ENCODE measurements at regions not wholly inside any gene's neighbourhood (a gene's known extent, or its start where the extent isn't known, plus 50 kb on each side); places are given as distances from the start of the nearest gene placed in this dataset.
"Not testable (repeated sequence)": the region's sequence is repeated elsewhere in the genome, so short reads cannot be mapped to it uniquely, and the experiment has no call there.

DNA sequence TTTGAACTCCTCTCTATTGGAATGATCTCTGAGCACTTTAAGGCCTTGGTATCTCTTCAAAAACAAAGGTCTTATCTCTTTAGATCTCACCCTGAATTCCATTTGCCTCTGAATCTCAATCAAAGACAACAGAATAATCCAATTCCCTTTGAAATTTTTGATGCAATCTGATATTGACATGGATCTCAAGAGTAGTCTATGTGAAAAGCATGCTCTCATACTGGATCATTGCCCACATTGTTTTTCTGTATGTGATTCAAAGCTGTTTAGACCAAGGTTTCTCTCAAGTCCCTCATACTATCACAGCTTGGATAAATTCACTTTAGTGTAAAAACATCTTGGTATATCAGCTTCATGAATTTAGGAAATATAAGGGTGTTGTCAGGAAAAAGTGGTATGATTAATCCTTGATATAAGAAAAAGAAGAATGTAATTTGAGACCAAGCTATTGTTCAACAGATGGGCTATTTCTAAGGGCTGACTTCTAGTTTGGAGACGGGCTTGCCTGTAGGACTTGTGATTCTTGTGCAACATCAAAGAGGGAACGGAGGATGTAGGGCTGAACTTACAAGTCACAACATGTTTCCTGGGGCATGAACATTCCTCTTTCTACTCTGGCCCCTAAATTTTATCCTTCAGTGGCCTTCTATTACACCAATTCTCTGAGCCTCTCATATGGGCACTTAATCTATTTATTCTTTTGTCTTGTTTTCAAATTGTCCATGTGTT, 77.9 kb upstream of the CITED2 start:
- peak in 1 of 2 donors; percentile 73 for DNase-seq (ENCODE audit: low read depth in 2 of 2)

DNA sequence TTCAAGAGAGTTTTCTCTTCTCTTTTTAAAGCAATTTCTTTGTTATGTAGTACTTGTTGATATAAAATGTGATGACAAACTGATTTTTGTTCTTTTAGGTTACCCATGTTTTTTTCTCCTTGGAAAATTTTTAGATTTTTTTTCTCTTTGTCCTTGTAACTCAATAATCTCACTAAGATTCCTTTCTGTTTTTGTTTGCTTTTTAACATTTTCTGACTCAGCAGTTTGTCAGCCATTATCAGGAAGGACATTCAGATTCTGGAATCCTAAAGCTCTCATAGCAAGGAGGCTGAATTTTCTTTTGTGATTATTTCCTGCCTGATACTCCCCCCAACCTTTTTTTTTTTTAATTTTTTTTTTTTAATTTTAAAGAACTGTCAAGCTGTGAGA, 75.2 kb upstream of the CITED2 start:
- peak in 1 of 2 donors; percentile 49 for DNase-seq (ENCODE audit: low read depth in 2 of 2)

DNA sequence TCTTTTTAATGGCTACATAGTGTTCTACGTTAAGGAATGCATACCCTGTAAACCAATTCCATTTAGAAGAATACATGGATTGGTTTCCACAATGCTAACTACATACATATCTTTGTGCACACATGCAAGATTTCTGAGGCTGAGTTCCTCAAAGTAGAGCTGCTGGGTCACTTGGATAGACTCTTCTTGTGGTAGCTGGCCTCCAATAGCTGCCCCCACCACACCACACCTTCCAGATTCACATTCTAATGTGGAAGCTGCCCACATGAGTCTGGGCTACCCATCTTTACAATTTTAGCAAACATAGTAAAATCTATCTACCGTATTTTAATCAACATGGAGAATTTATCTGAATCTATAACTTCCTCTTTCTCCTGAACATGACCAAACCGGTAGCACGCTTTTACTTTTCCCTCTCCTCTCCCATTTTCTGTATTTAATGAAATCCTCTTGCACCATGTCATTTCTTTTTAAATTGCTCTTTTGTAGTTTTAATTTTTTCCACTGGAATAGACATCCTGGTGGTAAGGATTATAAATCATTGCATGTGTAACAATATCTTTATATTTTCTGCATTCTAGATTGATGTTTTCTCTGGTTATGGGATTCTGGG, 74.7 kb upstream of the CITED2 start:
- DNase-seq (ENCODE audit: low read depth in 2 of 2): no peak

DNA sequence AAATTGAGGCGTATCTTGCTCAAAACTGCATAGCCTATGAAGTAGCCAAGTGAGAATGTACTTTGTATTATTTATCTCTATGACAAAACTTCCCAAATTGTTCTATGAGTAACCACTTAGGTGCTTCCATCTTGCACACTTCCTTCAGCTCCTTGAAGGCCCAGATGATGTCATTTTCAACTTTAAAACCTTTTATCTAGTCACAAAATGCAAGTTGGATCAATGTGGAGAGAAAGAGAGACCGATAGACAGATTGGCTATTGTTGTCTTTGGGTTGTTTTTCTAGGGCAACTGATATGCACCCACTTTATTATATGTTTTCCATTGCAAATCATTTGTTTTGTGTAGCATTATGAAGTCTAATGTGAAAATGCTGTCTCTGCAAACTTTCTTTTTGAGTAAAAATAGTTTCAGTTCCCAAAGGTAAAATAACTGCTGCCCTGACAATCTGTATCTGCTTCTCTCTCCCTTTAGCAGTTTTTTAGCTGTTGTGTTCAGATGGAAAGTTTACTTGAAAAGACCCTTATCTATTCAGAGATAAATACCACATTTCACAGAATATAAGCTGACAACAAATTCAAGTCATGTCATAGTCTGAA, 73.7 kb upstream of the CITED2 start:
- DNase-seq (ENCODE audit: low read depth in 2 of 2): peak in 1 of 2 donors; percentile 47

DNA sequence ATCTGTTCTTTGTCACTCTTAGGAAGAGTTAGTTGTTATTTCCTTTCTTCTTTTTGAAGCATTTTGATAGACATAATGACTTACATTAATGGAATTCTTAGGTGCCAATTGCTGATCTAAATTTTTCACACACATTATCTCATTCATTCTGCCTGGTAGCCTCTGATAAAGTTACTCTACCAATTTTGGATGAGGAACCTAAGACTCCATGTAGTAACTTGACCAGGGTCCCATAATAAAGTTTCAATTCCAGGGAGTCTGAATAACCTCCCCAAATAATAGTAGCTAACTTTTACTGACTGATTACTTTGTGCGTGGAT, 73.2 kb upstream of the CITED2 start:
- no peak for DNase-seq (ENCODE audit: low read depth in 2 of 2)

DNA sequence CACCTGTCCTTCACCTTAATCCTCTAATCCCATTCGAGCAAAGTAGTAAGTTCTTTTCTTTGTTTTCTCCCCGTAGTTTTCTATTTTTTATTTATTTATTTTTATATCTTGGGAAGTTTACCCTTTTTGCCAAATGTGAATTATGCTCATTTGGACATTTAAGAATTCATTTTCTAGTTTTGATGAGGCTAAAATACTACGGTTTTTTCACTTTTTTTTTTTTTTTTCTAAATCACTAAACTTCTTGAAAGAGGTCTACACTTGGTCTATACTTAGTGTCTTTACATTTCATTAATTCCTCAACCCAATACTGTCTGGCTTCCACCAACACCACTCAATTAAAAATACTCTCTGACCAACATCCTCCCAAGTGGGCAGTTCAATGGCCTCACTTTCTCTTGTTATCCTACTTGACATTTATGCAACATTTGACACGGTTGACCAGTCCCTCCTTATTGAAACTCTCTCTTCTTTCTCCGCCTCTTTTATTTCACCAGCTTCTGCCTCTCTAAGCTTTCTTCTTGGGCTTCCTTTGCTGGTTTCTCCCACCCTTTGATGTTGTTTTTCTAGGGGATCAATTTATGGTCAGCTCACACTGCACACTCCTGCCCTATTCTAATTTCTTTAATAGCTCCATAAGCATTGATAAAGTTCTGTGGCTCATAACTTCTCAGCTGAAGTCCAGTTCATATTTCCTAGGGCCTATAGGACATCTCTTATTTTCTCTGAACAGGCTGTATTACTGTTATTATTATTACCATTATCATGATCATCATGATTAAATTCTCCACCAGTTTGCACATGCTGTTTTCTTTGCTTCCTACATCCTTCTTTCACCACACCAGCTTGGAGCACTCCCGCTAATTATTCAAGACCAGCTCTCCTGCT, 72.6 kb upstream of the CITED2 start:
- DNase-seq (ENCODE audit: low read depth in 2 of 2): no peak

DNA sequence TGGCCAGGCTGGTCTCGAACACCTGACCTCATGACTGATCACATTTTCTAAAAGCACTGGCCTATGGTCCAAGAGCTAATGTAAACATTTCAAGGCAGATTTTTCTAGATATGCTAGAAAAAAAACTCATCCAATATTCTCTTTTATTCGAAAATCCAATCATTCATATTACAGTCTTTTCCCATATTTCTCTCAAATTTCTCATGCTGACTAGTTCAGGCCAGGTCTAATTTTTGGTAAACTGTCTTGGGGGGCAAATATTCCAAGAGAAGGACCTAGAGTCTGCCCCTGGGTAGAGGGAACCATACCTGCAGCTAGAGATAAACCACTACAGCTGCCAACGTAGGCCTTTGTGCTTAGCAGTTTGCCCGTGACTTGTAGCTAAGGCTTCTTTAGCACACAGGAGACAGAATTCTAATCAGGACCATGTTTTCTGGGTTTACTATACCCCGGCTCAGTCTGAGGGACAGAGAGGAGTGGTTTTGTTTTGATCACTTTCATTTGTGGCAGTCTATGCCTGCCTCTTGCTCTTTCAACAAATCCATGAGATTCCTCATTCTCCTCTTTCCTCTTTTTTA, 71.8 kb upstream of the CITED2 start:
- no peak for DNase-seq (ENCODE audit: low read depth in 2 of 2)

DNA sequence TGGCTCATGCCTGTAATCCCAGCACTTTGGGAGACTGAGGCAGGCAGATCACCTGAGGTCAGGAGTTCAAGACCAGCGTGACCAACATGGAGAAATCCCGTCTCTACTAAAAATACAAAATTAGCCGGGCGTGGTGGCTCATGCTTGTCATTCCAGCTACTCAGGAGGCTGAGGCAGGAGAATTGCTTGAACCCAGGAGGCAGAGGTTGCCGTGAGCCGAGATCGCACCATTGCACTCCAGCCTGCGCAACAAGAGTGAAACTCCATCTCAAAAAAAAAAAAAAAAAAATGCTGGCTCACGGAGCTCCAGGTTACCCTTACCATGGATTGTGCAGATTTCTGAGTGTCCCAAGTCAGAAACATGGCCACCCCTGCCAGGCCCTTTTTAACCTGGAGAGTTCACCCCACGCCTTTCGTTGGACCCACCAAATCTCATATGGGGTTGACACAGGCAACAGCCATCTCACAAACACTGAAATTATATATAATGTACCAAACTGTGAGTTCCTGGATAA, 69.9 kb upstream of the CITED2 start:
- not testable (repeated sequence) for DNase-seq (ENCODE audit: low read depth in 2 of 2)

DNA sequence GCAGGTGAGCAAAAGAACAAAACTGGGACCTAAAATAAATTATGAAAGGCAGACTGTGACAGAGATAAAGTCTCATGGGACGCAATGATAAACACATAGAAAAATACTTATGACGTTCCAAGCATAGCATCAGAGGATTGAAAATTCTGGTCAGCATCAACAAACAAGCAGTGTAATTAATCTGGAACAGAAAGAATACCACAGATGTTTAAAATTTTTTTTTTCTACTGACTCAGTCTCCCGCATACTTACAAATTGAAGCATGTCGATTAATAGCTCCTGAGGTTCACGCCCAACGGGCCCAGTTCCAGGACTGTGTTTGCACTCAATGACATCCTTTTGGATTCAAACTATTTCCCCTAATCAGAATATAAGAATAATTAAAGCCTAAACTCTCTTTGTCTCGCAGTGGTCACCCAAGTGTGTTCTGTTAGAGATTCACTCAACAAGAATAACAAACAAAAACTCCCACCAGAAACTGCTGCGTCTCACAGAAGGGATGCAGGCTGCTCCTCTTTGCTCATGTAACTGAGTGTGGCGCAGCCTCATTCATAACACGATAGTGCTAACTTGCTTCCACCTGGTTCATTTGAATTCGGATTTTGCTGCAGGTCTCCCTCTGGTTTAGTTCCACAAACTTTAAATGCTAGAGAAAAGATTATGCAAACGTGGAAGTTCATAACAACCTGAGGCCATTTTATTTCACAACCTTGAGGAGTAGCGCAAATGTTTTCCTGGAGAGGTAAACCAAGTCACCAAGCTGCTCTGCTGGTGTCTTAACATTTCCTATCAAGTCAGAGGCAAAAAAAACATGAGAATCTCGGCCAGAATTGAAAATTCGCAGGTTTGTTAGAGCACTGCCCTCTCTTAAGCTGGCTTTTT, 69.0 kb upstream of the CITED2 start:
- DNase-seq (ENCODE audit: low read depth in 2 of 2): no peak

DNA sequence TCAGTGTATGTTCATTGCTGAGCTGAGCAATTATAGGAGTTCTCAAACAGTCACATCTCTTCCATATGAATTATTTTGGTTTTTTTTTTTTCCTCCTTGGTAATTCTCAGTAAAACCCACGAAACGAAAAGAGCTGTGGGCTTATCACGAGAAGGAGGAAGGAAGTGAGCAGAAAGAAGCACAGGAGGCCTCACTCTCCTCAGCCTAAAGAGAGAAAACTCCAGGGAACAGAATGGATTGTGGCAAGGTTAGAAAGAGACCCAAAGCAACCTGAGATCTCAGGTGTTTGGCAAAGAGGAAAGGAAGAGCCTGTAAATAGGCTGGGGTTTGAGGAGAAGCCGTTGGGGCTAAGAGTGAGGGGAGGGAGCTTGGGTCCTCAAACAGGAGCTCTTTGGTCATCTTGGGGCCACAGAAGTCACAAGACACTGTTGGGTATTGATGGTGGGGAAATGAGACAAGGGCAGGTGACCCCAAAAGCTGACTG, 67.8 kb upstream of the CITED2 start:
- DNase-seq (ENCODE audit: low read depth in 2 of 2): no peak

DNA sequence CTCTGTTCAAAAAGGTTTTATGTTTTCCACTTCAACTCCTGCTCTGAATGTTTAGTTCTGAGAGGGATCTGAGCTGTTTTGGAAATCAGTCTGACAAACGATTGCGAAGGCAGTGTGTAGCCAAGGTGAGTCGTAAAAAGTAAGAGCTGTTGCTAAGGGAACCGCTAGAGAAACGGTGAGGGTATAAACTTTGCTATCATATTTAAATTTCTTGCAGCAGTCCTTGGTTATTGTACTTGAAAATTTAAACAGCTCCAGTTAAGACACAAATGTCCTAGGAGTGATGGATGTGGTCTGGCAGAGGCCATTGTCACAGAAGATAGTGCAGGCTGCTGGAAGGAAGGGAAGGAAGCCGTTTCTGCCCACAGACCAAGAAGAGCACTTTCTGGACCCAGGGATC, 64.9 kb upstream of the CITED2 start:
- DNase-seq (ENCODE audit: low read depth in 2 of 2): peak in 1 of 2 donors; percentile 7

DNA sequence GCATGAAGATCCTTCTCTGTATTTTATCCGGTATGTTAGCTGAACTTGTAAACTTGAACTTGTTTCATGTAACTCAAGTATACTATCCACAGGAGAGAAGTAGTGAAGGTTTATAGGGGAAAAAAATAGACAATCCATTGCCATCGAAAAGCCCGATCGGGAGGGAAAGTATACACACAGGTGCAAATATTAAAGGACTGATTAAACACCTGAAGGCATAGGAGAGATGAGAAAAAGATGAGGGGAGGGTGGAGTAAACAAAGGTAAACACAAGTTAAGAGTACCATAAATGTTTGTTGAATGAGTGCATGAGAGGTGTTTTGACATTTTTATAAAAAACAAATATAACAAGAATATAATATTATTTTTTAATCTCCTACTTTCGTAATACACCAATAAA, 64.3 kb upstream of the CITED2 start:
- no peak for DNase-seq (ENCODE audit: low read depth in 2 of 2)

DNA sequence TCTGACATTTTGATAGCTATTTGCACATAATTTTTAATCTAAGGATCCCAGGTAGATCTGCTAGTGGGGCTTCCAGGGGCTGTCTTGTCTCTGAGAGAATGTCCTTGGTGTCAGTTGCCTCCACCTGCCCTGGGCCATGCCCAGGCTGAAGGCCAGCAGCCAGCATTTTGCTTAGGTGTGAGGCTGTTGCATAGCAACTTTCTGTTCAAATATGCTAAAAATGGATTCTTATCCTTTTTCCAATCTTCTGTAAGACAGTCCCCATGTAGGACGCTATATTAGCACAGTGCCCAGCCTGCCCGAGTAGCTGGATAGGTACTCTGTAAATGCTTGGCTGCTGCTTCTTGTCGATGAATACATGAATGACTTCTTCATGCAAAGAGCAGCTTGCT, 62.5 kb upstream of the CITED2 start:
- DNase-seq (ENCODE audit: low read depth in 2 of 2): no peak

DNA sequence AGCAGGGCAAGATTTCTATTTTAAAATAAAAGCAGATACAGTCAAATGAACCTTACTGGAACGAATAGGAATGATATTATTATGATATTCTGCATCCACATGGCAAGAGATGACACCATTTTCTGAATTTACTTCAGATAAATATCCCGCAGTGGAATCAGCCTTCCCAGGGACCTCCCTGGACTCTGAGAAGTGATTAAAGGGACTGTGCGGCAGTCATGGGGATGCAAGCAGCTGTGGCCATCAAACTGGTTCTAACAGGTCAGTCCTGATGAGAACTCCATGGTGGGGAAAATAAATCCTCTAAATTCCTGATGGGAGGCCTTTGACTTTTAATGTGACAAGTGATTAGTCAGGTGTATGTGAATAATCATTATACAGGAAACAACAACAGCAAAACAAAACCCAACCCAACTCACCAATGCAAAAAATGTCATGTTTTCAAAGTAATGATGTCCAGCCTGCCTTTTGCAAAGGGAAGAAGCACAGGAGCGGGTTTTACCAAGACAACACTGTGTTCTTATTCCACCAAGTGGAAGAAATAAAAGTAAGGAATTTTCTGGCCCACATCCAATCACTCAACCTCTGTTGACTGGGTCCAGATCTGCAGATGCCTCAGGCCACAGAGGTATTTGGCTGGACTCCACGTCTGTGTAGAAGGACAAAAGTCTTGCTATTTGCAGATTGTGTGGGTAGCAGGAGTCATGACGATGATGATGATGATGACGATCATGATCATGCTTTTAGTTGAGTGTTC, 61.9 kb upstream of the CITED2 start:
- peak in 1 of 2 donors; percentile 14 for DNase-seq (ENCODE audit: low read depth in 2 of 2)

DNA sequence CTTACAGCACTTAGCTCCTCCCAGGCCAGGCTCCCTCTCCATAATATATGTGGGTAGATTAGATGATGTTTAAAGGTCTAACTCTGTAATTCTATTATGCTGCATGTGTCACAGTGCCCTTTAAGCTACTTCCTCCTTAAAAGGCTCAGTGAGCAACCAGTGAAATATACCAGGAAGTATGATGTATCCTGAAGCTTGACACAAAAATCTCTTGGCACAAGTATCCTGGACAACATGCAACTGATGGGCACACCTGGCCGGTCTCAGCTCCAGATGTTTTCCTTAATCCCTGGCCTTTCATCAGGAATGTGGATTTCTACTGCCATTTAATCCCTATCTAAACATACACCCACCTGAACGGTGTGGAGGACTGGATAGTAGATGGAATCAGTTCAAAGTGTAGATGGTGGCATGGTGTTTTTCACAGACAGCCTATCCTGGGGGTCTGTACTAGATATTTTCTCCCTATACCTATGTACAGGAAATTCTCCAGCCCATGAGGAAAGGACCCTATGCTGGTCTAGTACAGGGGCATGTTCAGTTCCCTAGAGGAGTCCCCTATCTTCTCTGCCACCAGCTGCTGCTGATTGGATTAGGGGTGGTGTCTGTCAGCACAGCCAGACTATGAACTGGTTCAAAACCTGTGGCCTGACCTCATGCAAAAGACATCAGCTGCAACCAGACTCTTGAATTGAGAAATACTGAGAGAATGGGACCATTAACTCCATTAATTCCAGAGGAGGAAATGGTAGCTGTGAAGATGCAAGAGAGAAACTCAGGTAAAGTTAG, 59.4 kb upstream of the CITED2 start:
- peak; percentile 9 to 59 for DNase-seq (ENCODE audit: low read depth in 2 of 2)

DNA sequence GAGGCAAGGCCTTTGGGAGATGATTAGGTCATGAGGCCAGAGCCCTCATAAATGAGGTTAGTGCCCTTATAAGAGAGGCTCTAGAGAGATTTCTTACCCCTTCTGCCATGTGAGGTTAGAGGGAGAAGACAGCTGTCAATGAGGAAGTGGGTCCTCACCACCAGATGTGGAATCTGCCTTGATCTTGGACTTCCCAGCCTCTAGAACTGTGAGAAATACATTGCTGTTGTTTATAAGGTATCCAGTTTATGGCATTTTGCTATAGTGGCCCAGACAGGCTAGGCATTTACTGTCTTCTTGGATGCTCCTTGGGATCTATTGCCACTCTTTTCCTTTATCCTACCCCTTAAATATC, 57.1 kb upstream of the CITED2 start:
- DNase-seq (ENCODE audit: low read depth in 2 of 2): no peak

DNA sequence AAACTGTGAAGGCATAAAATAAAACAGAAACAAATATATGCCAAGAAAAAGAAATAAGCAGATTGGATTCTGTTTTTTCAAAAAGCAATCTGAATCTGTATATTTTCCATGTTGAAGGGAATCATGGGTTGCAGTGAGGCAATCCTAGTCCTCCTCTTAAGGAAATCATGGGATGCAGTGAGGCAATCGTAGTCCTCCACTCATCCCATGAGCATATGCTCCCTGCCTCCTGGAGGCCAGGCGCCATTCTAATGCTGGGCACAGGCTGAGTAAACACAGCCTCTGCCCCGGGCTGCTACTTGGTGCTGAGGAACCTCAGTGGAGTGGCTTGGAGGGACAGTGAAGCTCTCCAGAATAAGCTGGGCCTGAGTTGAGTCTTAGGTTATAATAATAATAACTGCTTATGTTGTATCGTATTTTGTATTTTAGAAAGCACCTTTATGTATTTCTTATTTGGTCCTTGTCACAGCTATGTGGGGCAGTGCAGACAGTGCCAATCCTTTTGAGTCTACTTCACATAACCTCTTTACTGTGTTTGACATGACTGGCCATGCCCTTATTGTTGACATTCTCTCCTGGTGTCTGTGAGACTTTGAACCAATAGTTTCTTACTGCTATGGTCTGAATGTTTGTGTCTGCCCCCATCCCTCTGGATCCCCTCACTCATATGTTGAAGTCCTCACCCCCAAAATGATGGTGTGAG, 56.6 kb upstream of the CITED2 start:
- DNase-seq (ENCODE audit: low read depth in 2 of 2): no peak

DNA sequence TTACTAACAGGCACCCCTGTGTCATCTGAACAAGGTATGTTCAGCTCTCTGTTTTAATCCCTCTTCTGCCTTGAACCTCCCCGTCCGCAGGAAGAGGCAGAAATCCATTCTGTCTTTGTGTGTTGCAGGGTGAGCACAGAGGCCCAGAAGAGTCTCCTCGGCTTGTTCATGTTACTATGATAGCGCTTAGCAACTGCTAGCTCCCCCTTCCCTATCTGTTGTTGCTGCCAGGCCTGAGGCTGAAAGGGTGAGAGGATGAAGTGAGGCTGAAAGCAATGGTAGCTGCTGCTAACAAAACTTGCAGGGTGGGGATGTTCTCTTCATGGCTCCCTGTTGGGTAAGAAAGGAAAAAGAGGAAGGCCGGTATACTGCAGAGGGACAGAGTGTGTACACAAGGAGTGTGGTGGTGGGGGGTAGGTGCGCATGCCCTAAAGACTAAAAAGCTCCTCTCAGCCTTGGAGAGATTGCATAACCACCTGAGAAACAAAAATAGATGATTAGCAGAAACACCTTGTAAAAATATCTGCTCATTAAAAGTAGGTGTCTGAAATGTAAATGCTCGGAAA, 55.2 kb upstream of the CITED2 start:
- no peak for DNase-seq (ENCODE audit: low read depth in 2 of 2)

All from lung microvascular endothelial cell (primary cell).